OCI-LY1 (cell line): ENCODE measurements at regions not wholly inside any gene's neighbourhood (a gene's known extent, or its start where the extent isn't known, plus 50 kb on each side); places are given as distances from the start of the nearest gene placed in this dataset.

ENCODE experiments used
- H2AFZ ChIP-seq: fragments of 200-600 bp; sonication (generic), shearing (Covaris generic); 2 replicates; pipeline ENCODE4 v1.6.0; 2014; ENCODE audit warnings: antibody characterized with exemption, mild to moderate bottlenecking, low read length
- H3F3A ChIP-seq: fragments of 200-600 bp; sonication (generic), shearing (Covaris generic); 2 replicates; pipeline ENCODE4 v1.6.0; 2014; ENCODE audit warnings: mild to moderate bottlenecking, antibody characterized with exemption, low read length, moderate library complexity; ENCODE audit not compliant: insufficient read depth
- H3K27ac ChIP-seq: fragments of 200-600 bp; sonication (generic); 2 replicates; pipeline ENCODE4 v1.5.1; 2014; ENCODE audit warnings: low read length, mixed run types, mild to moderate bottlenecking, low read depth; ENCODE audit not compliant: poor library complexity, severe bottlenecking
- H3K27me3 ChIP-seq: fragments of 200-600 bp; sonication (generic); 2 replicates; pipeline ENCODE4 v1.6.0; 2014; ENCODE audit warnings: antibody characterized with exemption, mild to moderate bottlenecking, low read length, moderate library complexity; ENCODE audit not compliant: insufficient read depth
- H3K36me3 ChIP-seq: fragments of 200-600 bp; sonication (generic); 2 replicates; pipeline ENCODE4 v1.6.1; 2014; ENCODE audit warnings: mild to moderate bottlenecking, antibody characterized with exemption, low read length, moderate library complexity, mixed read lengths; ENCODE audit not compliant: insufficient read depth
- H3K4me1 ChIP-seq: fragments of 200-600 bp; sonication (generic); 2 replicates; pipeline ENCODE4 v1.5.1; 2014; ENCODE audit warnings: mild to moderate bottlenecking, low read length, moderate library complexity; ENCODE audit not compliant: insufficient read depth, severe bottlenecking
- H3K4me2 ChIP-seq: fragments of 200-600 bp; sonication (generic), shearing (Covaris generic); 2 replicates; pipeline ENCODE4 v1.6.1; 2014; ENCODE audit warnings: low read length
- H3K4me3 ChIP-seq: fragments of 200-600 bp; sonication (generic); 2 replicates; pipeline ENCODE4 v1.5.1; 2014; ENCODE audit warnings: low read length, low read depth, mild to moderate bottlenecking, mixed read lengths; ENCODE audit not compliant: poor library complexity, severe bottlenecking
- H3K79me2 ChIP-seq: fragments of 200-600 bp; shearing (Covaris generic); 2 replicates; pipeline ENCODE4 v1.6.1; 2016; ENCODE audit warnings: mixed run types, low read length, mixed read lengths; ENCODE audit not compliant: insufficient read depth
- H3K9ac ChIP-seq: fragments of 200-600 bp; sonication (generic), shearing (Covaris generic); 2 replicates; pipeline ENCODE4 v1.6.1; 2014; ENCODE audit warnings: mild to moderate bottlenecking, low read length, mixed read lengths
- H3K9me2 ChIP-seq: fragments of 200-600 bp; sonication (generic), shearing (Covaris generic); 2 replicates; pipeline ENCODE4 v1.6.1; 2014; ENCODE audit warnings: low read depth, mild to moderate bottlenecking, low read length, mixed read lengths
- H3K9me3 ChIP-seq: fragments of 200-600 bp; shearing (Covaris generic); 2 replicates; pipeline ENCODE4 v1.6.1; 2014; ENCODE audit warnings: low read length, mixed read lengths
- H4K20me1 ChIP-seq: fragments of 200-600 bp; sonication (generic), shearing (Covaris generic); 2 replicates; pipeline ENCODE4 v1.6.0; 2016; ENCODE audit warnings: mild to moderate bottlenecking, low read length; ENCODE audit not compliant: insufficient read depth
- CTCF ChIP-seq: fragments of 200-600 bp; sonication (generic), shearing (Covaris generic); IDR thresholded peaks from 2 replicates; pipeline ENCODE4 v1.5.1; 2017; ENCODE audit warnings: mild to moderate bottlenecking, antibody characterized with exemption, low read length, moderate library complexity, mixed read lengths
- EZH2 ChIP-seq: fragments of 200-600 bp; sonication (generic), shearing (Covaris generic); IDR thresholded peaks from 2 replicates; pipeline ENCODE4 v1.8.0; 2017; ENCODE audit warnings: borderline replicate concordance, mixed run types, mild to moderate bottlenecking, antibody characterized with exemption, low read length, moderate library complexity, mixed read lengths

GRCh38 chr4:102141842-102142241 lies 203.4 kb downstream of the SLC39A8 start:
- Histone ChIP-seq H3K27ac (no peak overlapping the region), H4K20me1 (no peaks in the 10 kb centered on the region), H3K9me2 (no peaks in the 10 kb centered on the region), H3K27me3 (no peaks in the 10 kb centered on the region), H3K79me2 (no peaks in the 10 kb centered on the region), H3K4me1 (peaks cover under 1% of the 10 kb centered on the region), H2AFZ (no peak overlapping the region), H3K9ac (no peak overlapping the region), H3K4me3 (no peak overlapping the region), H3F3A (no peaks in the 10 kb centered on the region), H3K4me2 (no peak overlapping the region), H3K36me3 (no peaks in the 10 kb centered on the region), H3K9me3 (no peaks in the 10 kb centered on the region)
- TF ChIP-seq CTCF (no peak), EZH2 (no peak)

- H3K27me3 ChIP-seq = no peaks in the 10 kb centered on the region
- H3K4me3 ChIP-seq = no peak overlapping the region
- H3K36me3 ChIP-seq = no peaks in the 10 kb centered on the region
- no peak overlapping the region for H2AFZ ChIP-seq
- H3K9me3 ChIP-seq = no peaks in the 10 kb centered on the region
- H3K79me2 ChIP-seq = no peaks in the 10 kb centered on the region
- H3F3A ChIP-seq = no peaks in the 10 kb centered on the region
- no peaks in the 10 kb centered on the region for H4K20me1 ChIP-seq
- H3K9me2 ChIP-seq = no peaks in the 10 kb centered on the region
- no peak overlapping the region for H3K27ac ChIP-seq
- H3K9ac ChIP-seq = no peak overlapping the region
- H3K4me1 ChIP-seq = peaks cover 7% of the 10 kb centered on the region
- TF ChIP-seq CTCF (no peak), EZH2 (no peak)
- no peak overlapping the region for H3K4me2 ChIP-seq
These were observed 205.3 kb downstream of the SLC39A8 start for GRCh38 chr4:102139932-102140331.

DNA sequence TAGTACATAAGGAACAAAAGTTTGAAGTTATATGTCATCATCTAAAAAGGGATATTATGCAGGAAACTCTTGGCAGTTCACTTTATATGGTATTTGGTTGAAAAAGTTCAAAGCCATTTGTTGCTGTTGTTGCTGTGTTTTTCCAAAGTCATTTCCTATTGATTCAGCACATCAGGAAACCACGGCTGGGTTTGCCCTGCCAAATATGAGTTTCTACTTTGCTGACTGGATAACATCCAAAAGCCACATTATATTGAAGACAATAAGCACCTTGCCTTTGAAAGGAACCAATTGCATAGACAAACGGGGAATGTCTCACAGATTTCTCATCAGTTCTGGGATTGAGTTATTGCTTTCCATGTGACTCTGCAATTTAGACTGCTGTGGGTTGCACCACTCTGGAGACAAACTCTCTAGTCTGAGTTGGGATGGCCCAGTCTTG lies 206.1 kb downstream of the SLC39A8 start:
- no peak for TF ChIP-seq CTCF
- no peak for TF ChIP-seq EZH2
- Histone ChIP-seq H3K27me3 (no peaks in the 10 kb centered on the region), H3K36me3 (no peaks in the 10 kb centered on the region), H3F3A (no peaks in the 10 kb centered on the region), H4K20me1 (no peaks in the 10 kb centered on the region), H3K4me3 (no peak overlapping the region), H3K4me1 (peaks cover 7% of the 10 kb centered on the region), H3K79me2 (no peaks in the 10 kb centered on the region), H3K9me3 (no peaks in the 10 kb centered on the region), H3K9me2 (no peaks in the 10 kb centered on the region), H3K9ac (no peak overlapping the region), H3K4me2 (no peak overlapping the region), H2AFZ (no peak overlapping the region), H3K27ac (no peak overlapping the region)
